HCT116 (cell line): ENCODE measurements at regions not wholly inside any gene's neighbourhood (a gene's known extent, or its start where the extent isn't known, plus 50 kb on each side); places are given as distances from the start of the nearest gene placed in this dataset.

Experiments used
- ATAC-seq: fragments of 200-7000 bp; cut with Tn5 transposase; 2 replicates; pipeline ENCODE4 v1.9.1; 2020; ENCODE audit warnings: mild to moderate bottlenecking, moderate library complexity
- BruUV-seq: library from RNA; stranded (reverse); fragments of 400-500 nt; replicated peaks from 2 replicates; lab custom pipeline; 2021; lab: Mats Ljungman, UMichigan
- CTCF ChIA-PET: fragments of 300-600 bp; sonication (Branson Sonifier 250); formaldehyde crosslinking; loops from one replicate; lab custom pipeline; 2021; ENCODE audit warnings: antibody characterized with exemption; lab: Charles Lee
- POLR2A ChIA-PET: fragments of 300-600, 350-600 bp; sonication (Branson Sonifier 250); formaldehyde crosslinking; loops from one replicate; lab custom pipeline; 2021; ENCODE audit warnings: antibody characterized with exemption; lab: Charles Lee
- RAD21 ChIA-PET, 2 experiments: fragments of 300-600 bp; sonication (Branson Sonifier 250); formaldehyde crosslinking; loops; one replicate each; lab custom pipeline; 2023; ENCODE audit warnings: low total read pairs in 2 of 2; ENCODE audit not compliant: uncharacterized antibody in 2 of 2, unreplicated experiment in 2 of 2, low non-redundant PET in 1 of 2; lab: Charles Lee
- DNase-seq: peaks from one replicate; pipeline ENCODE4 v3.0.0-alpha.2; 2010; ENCODE audit warnings: low read depth, low spot score
- H2AFZ ChIP-seq: fragments of 200-600 bp; shearing (Covaris generic), sonication (generic); 2 replicates; pipeline ENCODE4 v1.6.1; 2017; ENCODE audit warnings: low read depth, mixed run types, mixed read lengths, antibody characterized with exemption, low read length; ENCODE audit not compliant: poor library complexity, severe bottlenecking
- H3K27ac ChIP-seq: 2 replicates; pipeline ENCODE4 v1.5.1; 2012; ENCODE audit warnings: low read depth, low read length
- H3K27me3 ChIP-seq: fragments of 200-600 bp; sonication (generic); 2 replicates; pipeline ENCODE4 v1.6.1; 2016; ENCODE audit warnings: mixed run types, low read length, mixed read lengths; ENCODE audit not compliant: insufficient read depth
- H3K36me3 ChIP-seq, 2 experiments: fragments of 200-500 bp in 1 of 2; fragments of 200-600 bp in 1 of 2; sonication (Bioruptor generic) in 1 of 2; sonication (generic) in 1 of 2; 2 replicates each; pipeline versions ENCODE4 v1.5.1 to v1.6.1; 2014 to 2016; ENCODE audit warnings: low read length in 2 of 2, inconsistent platforms in 1 of 2, mixed read lengths in 1 of 2, mixed run types in 1 of 2; ENCODE audit not compliant: insufficient read depth in 2 of 2, control insufficient read depth in 1 of 2
- H3K4me1 ChIP-seq, 2 experiments: fragments of 200-600 bp in 1 of 2; sonication (generic) in 1 of 2; 2 replicates each; pipeline versions ENCODE4 v1.5.1 to v1.6.1; 2012 to 2017; ENCODE audit warnings: low read length in 2 of 2, inconsistent platforms in 1 of 2, mild to moderate bottlenecking in 1 of 2, mixed read lengths in 1 of 2, mixed run types in 1 of 2, moderate library complexity in 1 of 2; ENCODE audit not compliant: insufficient read depth in 2 of 2, control insufficient read depth in 1 of 2
- H3K4me2 ChIP-seq: fragments of 200-600 bp; sonication (generic); 2 replicates; pipeline ENCODE4 v1.6.1; 2017; ENCODE audit warnings: mixed run types, low read length, mixed read lengths
- H3K4me3 ChIP-seq, 2 experiments: fragments of 200-600 bp in 1 of 2; sonication (generic) in 1 of 2; replicated peaks in 1 of 2; 2 replicates each; pipeline ENCODE4 v1.5.1; 2011 to 2016; ENCODE audit warnings: low read length in 2 of 2, control low read depth in 1 of 2, low read depth in 1 of 2, mild to moderate bottlenecking in 1 of 2, mixed read lengths in 1 of 2, mixed run types in 1 of 2
- H3K79me2 ChIP-seq: fragments of 200-600 bp; sonication (generic); 2 replicates; pipeline ENCODE4 v1.6.1; 2017; ENCODE audit warnings: mild to moderate bottlenecking, mixed run types, low read length, moderate library complexity, mixed read lengths; ENCODE audit not compliant: insufficient read depth
- H3K9ac ChIP-seq: fragments of 200-600 bp; sonication (generic); 2 replicates; pipeline ENCODE4 v1.6.1; 2016; ENCODE audit warnings: low read length, mixed read lengths
- H3K9me2 ChIP-seq: fragments of 200-600 bp; sonication (generic), shearing (Covaris generic); 2 replicates; pipeline ENCODE4 v1.6.1; 2017; ENCODE audit warnings: mixed run types, mild to moderate bottlenecking, moderate library complexity; ENCODE audit not compliant: insufficient read depth
- H3K9me3 ChIP-seq, 2 experiments: fragments of 200-500 bp in 1 of 2; fragments of 200-600 bp in 1 of 2; sonication (Bioruptor generic) in 1 of 2; sonication (generic) in 1 of 2; 2 replicates each; pipeline ENCODE4 v1.6.1; 2014 to 2017; ENCODE audit warnings: low read length in 2 of 2, mixed read lengths in 2 of 2, inconsistent platforms in 1 of 2, low read depth in 1 of 2, mild to moderate bottlenecking in 1 of 2, mixed run types in 1 of 2, moderate library complexity in 1 of 2; ENCODE audit not compliant: control insufficient read depth in 1 of 2, insufficient read depth in 1 of 2
- H4K20me1 ChIP-seq: fragments of 200-600 bp; sonication (generic), shearing (Covaris generic); 2 replicates; pipeline ENCODE4 v1.6.1; 2017; ENCODE audit warnings: mixed run types, mild to moderate bottlenecking, moderate library complexity; ENCODE audit not compliant: insufficient read depth
- CBX3 ChIP-seq: IDR thresholded peaks from 2 replicates; pipeline ENCODE4 v1.6.1; 2012; ENCODE audit warnings: low read depth
- CEBPB ChIP-seq: IDR thresholded peaks from 2 replicates; pipeline ENCODE4 v1.6.1; 2012; ENCODE audit warnings: low read depth
- EGR1 ChIP-seq: IDR thresholded peaks from 2 replicates; pipeline ENCODE4 v1.6.1; 2012; ENCODE audit warnings: low read depth
- POLR2AphosphoS5 ChIP-seq: IDR thresholded peaks from 2 replicates; pipeline ENCODE4 v1.6.1; 2011; ENCODE audit warnings: mild to moderate bottlenecking, low read depth, low read length, moderate library complexity
- RAD21 ChIP-seq: IDR thresholded peaks from 2 replicates; pipeline ENCODE4 v1.6.1; 2012; ENCODE audit warnings: low read depth, mild to moderate bottlenecking
- SRF ChIP-seq: IDR thresholded peaks from 2 replicates; pipeline ENCODE4 v1.6.1; 2012; ENCODE audit warnings: low read depth
- YY1 ChIP-seq: IDR thresholded peaks from 2 replicates; pipeline ENCODE4 v1.6.1; 2011; ENCODE audit warnings: low read length, low read depth, moderate library complexity, mild to moderate bottlenecking; ENCODE audit not compliant: insufficient replicate concordance; ENCODE audit errors: extremely low read depth
- ZNF274 ChIP-seq: fragments of 200-500 bp; sonication (Bioruptor generic); IDR thresholded peaks from 2 replicates; pipeline ENCODE4 v1.6.1; 2014; ENCODE audit warnings: mild to moderate bottlenecking, low read depth, low read length, inconsistent platforms
- intact Hi-C: fragments of 100-400 bp; cut with micrococcal nuclease; formaldehyde crosslinking; loops from 2 replicates; pipeline ENCODE4 v1.10.0; 2022
- TF ChIP-seq, protein P1 (sequence below): IDR thresholded peaks from 2 replicates; pipeline ENCODE4 v1.6.1; 2012

DNA sequence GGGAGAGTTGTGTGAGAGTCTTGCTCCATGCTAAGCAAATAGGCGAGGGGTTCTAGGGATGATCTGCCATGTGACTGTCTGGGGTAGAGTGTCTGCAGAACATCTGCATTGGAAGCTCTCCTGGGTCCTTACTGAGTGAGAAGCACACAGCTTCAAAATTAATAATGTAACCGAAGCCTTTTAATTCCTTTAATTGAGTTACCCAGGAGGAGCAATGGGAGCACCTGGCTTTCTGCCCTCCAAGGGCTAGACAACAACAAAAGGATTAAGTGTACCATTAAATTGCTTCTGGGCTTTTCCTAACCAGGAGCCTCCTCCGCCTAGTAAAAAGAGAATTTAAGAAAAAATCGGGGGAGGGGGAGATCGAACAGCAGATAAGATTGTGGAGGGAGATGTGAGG, 102.0 kb upstream of the TBX20 start:
- CTCF ChIA-PET, result no interaction called here
- BruUV-seq, result no TSS peak
- Histone ChIP-seq H2AFZ (no peak overlapping the region), H4K20me1 (no peaks in the 10 kb centered on the region), H3K27me3 (no peaks in the 10 kb centered on the region), H3K9me2 (no peaks in the 10 kb centered on the region), H3K36me3 (no peaks in the 10 kb centered on the region), H3K9me3 (no peaks in the 10 kb centered on the region), H3K9ac (no peak overlapping the region), H3K4me2 (no peak overlapping the region), H3K27ac (no peak overlapping the region), H3K79me2 (no peaks in the 10 kb centered on the region), H3K4me1 (no peaks in the 10 kb centered on the region), H3K4me3 (no peak overlapping the region)
- ATAC-seq (no peak), DNase-seq (no peak)
- TF ChIP-seq CBX3, result no peak
- no peak for TF ChIP-seq ZNF274
- TF ChIP-seq SRF, result no peak
- TF ChIP-seq POLR2AphosphoS5, result no peak
- no peak for TF ChIP-seq RAD21
- TF ChIP-seq YY1, result no peak
- no peak for TF ChIP-seq EGR1
- POLR2A ChIA-PET, result no interaction called here
- intact Hi-C loops, result no loop called here
- RAD21 ChIA-PET, result no interaction called here

DNA sequence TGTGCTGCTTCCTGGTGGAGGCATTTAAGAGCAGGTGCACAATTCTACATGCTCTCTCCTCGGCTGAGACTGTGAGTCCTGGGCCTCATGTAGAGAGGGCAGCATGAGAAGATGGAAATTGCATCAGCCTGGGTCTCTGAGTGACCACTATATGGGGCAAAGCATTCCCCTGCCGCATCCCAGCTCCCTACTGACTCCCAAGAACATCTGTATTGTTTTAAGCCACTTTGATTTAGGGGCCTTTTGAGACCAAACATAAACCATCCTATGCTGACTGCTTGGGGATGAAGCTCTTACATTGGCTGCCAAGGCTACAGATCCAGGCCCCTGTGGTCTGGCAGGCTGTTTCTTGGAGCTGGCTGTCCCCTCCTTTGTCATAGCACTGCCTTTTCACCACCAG, 101.3 kb upstream of the TBX20 start:
- Histone ChIP-seq H3K4me1 (no peaks in the 10 kb centered on the region), H3K27ac (no peak overlapping the region), H3K79me2 (no peaks in the 10 kb centered on the region), H3K4me3 (no peak overlapping the region), H3K36me3 (no peaks in the 10 kb centered on the region), H2AFZ (no peak overlapping the region), H3K9me2 (no peaks in the 10 kb centered on the region), H3K9me3 (no peaks in the 10 kb centered on the region), H4K20me1 (no peaks in the 10 kb centered on the region), H3K4me2 (no peak overlapping the region), H3K9ac (no peak overlapping the region), H3K27me3 (no peaks in the 10 kb centered on the region)
- no TSS peak for BruUV-seq
- ChIA-PET RAD21 (no interaction called here), CTCF (no interaction called here), POLR2A (no interaction called here)
- DNase-seq (no peak), ATAC-seq (no peak)
- TF ChIP-seq RAD21, result no peak
- TF ChIP-seq, protein P1, sequence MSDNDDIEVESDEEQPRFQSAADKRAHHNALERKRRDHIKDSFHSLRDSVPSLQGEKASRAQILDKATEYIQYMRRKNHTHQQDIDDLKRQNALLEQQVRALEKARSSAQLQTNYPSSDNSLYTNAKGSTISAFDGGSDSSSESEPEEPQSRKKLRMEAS, result no peak
- TF ChIP-seq CEBPB, result no peak
- no peak for TF ChIP-seq CBX3
- intact Hi-C loops, result no loop called here
